ENCODE measurements at regions not wholly inside any gene's neighbourhood (a gene's known extent, or its start where the extent isn't known, plus 50 kb on each side); places are given as distances from the start of the nearest gene placed in this dataset.
"Not testable (repeated sequence)": the region's sequence is repeated elsewhere in the genome, so short reads cannot be mapped to it uniquely, and the experiment has no call there.

GRCh38 chr2:149732001-149732685 lies 144.6 kb upstream of the MMADHC start:
- no peak for DNase-seq

DNA sequence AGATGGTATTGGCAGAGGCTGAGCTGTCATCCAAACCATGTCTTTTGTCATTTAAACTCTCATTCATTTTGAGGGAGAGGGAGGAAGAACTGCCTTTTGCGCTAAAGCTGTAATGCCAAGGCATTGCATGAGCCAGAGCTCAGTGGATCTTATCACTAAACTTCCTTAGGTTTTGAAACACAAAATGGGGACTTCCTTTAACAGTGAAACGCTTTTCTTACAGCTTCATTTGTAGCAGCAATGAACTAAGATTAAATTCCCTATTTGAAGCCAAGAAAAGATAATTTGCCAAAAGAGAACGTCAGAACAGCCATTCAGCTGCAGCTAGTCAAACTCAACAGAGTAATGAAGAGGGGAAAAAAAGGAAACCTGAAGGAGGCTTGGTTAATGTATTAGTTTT lies 143.5 kb upstream of the MMADHC start:
- no peak for DNase-seq

DNA sequence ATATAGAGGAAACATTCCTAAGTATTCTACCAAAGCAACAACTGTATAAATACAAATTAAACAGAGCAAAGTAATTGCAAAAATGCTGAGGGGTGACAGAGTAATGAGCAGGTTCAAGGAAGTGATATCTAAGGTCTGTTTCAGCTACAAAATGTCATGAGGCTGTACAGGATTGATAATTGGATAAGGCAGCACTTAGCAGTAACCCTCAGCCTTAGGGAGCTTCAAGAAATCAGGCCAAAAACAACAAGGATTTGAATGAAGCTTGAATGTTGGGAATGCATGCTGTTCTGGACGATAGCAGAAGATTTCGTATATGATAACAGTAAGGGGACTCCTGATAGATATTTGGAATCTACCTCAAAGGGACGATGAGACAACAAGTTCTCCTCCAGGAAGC lies 142.0 kb upstream of the MMADHC start:
- DNase-seq = no peak

- DNase-seq = no peak
Observed at GRCh38 chr2:149727927-149728326, 140.4 kb upstream of the MMADHC start.

DNA sequence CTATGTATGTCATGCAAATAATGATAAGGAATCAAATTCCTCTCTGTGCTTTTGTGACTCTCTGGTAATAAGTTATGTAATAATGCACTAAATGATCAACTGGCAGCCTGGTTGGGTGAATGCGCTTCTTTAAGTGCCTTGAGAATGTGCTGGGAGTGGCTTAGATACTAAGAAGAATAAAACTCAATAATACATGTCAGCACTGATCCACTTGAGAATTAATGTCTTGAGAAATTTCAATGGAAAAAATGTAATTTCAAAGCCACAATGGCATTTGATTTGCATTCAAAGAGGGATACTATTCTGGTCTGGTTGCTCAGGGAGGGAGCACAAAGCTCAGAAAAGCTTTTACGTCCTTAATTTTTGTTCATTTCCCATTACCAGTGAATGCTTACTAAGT lies 137.7 kb upstream of the MMADHC start:
- no peak for DNase-seq

DNA sequence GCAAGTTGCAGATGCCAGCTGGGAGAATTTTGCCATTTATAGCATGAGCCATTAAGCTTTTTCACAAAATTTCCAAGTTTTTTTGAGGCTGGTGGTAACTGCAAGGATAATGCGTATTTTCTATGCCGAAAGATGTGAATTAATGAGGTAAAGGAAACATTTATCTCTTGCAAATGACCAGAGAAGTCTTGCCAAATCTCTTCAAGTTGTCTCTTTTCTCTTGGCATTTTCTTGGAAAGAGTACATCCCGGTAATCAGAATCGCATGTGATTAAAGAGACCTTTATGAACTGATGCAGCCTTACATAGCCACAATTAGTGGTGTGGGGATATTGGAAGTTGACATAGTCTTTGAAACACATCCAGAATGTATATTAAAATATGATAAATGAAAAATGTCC lies 136.5 kb upstream of the MMADHC start:
- DNase-seq = no peak

DNA sequence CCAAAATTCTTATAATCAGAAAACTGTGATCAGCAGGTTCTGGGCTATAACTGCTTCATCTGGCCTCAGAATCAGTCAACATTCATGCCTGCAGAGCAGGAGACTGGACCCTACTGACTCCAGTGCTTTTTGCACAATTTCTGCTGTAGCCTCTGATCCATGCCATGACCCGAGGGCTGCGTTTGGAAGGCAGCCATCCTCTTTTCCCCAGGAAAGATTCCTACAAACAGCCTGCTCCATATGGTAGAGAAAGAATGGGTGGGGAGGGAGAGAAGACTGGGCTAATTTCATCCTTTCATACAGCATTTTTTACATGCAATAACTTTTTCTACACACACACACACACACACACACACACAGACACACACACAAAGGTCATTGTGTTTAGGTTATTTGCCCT lies 133.0 kb upstream of the MMADHC start:
- no peak for DNase-seq

DNA sequence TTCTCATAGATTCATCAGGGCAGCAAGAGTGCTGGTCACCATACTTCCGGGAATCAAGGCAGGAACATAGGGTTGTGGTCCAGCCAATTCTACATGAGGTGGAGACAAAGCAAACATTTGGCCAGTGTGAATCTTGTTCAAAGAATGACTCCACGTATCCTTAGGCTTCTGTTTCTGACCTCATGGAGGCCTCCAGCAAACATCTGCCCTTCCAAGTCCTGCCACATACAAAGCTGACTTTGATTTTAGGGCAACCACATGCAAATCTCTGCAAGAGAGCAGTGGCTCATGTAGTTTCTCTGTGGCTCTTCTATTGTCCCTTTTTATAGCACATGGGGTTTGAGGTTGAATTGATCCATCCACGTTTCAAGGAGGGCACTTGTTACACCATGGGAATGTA lies 132.1 kb upstream of the MMADHC start:
- DNase-seq = no peak

GRCh38 chr2:149716687-149717086 lies 129.1 kb upstream of the MMADHC start:
- no peak for DNase-seq

- DNase-seq = no peak
Observed at GRCh38 chr2:149715894-149716293, 128.3 kb upstream of the MMADHC start.

GRCh38 chr2:149715005-149715592 lies 127.5 kb upstream of the MMADHC start:
- DNase-seq = peak; percentile 9

GRCh38 chr2:149709496-149710263 lies 122.1 kb upstream of the MMADHC start:
- no peak for DNase-seq

- no peak for DNase-seq
Observed at GRCh38 chr2:149703281-149703680, 115.7 kb upstream of the MMADHC start.

- DNase-seq = no peak
Observed at GRCh38 chr2:149702571-149702970, 115.0 kb upstream of the MMADHC start.

DNA sequence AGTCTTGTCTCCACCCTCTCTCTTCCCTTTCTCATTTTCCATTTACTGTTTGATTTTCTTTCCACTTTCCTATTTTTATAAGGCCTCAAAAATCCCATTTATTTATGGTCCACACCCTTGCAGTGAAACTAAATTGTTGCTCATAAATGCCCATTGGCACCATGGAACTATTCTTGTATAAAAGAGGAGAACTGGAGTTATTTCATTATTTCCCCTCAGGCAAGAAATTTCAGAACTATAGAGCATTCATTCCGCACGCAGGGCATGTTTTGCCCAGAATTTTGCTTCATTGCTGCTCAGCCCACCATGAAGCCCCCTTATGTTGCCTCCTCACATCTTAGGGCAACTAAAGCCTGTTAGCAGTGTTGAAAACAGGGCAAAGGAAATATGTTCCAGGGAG lies 113.7 kb upstream of the MMADHC start:
- DNase-seq = no peak

DNA sequence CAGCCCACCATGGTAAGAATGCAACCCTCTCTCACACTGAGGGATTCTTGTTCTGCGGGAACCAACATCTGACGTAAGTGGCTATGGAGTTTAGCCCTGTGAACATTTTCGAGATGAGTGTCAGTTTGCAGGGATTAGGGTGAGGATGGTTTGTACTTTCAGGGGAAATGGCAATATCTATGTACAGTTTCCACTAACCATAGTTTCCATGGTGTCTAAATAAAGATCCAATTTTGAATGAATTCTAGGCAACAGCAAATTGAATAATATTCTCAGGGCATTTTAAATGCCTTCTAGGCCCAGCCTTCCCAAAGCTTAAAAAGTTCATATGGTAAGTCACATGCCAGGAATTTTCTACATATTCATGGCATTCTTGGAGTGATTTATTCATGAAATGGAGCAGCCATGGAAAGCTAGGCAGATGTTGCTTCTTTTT lies 105.4 kb upstream of the MMADHC start:
- DNase-seq = no peak

GRCh38 chr2:149690825-149691224 lies 103.2 kb upstream of the MMADHC start:
- DNase-seq = no peak

DNA sequence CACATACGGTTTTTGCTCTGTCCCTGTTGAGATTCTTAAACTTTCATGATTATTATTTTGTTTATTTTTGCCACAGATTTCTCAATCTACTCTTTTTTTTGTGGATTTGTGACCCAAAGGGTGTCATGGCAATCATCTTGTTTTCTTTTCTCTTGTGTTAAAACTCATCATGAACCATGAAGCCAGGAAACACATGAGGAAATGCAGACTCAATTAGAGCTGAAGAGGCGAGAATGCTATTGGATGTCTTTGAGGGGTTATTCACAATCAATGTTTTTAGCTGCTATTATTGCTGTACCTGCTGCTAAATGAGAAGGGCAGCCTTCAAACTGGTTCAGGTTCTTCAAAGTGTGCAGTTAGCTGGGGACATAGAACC lies 99.5 kb upstream of the MMADHC start:
- DNase-seq = peak; percentile 22

DNA sequence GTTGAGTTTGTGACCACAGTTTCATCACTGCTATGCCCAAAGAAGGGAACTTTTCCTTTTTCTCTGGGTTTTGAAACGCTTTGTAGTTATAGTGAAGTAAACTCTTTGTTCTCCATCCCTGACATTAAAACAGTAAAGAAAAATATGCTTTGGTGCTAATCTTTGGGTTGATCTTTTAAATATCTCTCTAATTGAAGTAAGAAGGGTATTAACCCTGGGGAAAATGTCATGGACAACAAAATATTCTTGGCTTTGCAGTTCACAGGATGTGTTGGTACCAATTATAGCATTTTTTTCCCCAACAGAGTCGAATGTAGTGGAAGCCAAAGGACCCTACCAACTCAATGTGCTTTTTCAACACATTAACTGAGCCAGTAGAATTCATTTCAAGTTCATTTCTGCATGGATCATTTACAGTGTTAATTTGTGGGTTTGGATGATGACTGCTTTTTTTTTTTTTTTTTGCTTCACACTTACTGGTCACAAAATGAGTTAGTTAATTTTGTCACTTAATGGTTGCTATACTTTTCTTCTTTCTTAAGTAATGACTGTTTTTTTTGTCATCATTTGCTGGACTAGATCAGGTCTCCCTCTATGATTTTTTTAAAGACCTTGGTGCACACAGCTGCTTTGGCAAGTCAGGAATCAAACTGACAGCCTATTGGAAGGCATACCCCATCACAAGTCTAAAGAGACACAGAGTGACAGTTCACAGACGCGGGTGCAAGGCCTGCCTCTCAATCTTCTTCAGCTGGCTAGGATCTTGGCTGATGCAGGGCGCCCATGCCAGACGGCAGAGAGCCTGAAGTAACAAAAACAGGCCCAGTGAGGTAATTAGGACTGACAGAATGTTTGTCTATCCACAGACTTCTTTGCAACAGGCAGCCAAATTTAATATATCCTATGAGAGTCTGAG lies 98.8 kb upstream of the MMADHC start:
- DNase-seq = no peak

GRCh38 chr2:149685401-149685800 lies 97.8 kb upstream of the MMADHC start:
- DNase-seq = not testable (repeated sequence)

GRCh38 chr2:149679286-149679685 lies 91.7 kb upstream of the MMADHC start:
- DNase-seq = no peak

- DNase-seq = no peak
Observed at GRCh38 chr2:149677416-149677815, 89.8 kb upstream of the MMADHC start.

DNA sequence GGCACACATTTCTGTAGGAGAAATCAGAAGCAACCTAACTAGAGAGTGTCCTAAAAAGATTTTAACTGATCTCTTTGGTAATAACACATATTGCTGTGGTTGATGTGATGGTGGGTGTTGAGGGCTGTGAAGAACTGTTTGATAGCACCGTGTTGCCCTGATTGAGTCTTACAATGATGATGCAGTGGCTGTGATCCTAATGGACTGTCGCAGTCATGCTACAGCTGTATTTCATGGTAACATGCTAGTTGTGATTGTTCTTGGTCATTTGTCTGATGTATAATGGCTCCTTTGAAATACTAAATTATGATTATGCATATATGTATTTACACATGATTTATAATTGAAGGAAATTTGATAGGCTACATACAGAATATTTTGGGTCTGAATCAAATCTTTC lies 82.5 kb upstream of the MMADHC start:
- no peak for DNase-seq

Measured in NCI-H1436 treated with DMSO at 0.1 percent for 48 hours (cell line).